ENCODE measurements at regions not wholly inside any gene's neighbourhood (a gene's known extent, or its start where the extent isn't known, plus 50 kb on each side); places are given as distances from the start of the nearest gene placed in this dataset.
A peak's percentile ranks its signal among the peaks of the same experiment; 100 is the strongest.

- Mint-ChIP-seq H3K36me3 (ENCODE audit: low read depth) (no peaks in the 10 kb centered on the region), H3K9me3 (no peaks in the 10 kb centered on the region), H3K4me1 (no peaks in the 10 kb centered on the region), H3K27me3 (ENCODE audit: low read depth) (no peaks in the 10 kb centered on the region), H3K27ac (ENCODE audit: unreplicated experiment) (no peak overlapping the region), H3K4me3 (no peak overlapping the region)
- DNase-seq (ENCODE audit: low read depth, low spot score) = no peak
- TF ChIP-seq CTCF (conservative IDR thresholded peaks at IDR 0.05) = no peak
Observed at GRCh38 chrX:8232406-8232805, 61.3 kb upstream of the VCX2 start.

GRCh38 chrX:8233091-8233490 is 62.0 kb upstream of the VCX2 start:
- H3K4me3 Mint-ChIP-seq = no peak overlapping the region
- no peak for DNase-seq (ENCODE audit: low read depth, low spot score)
- H3K36me3 Mint-ChIP-seq (ENCODE audit: low read depth) = no peaks in the 10 kb centered on the region
- H3K4me1 Mint-ChIP-seq = no peaks in the 10 kb centered on the region
- no peak for TF ChIP-seq CTCF (conservative IDR thresholded peaks at IDR 0.05)
- H3K9me3 Mint-ChIP-seq = no peaks in the 10 kb centered on the region
- no peaks in the 10 kb centered on the region for H3K27me3 Mint-ChIP-seq (ENCODE audit: low read depth)
- no peak overlapping the region for H3K27ac Mint-ChIP-seq (ENCODE audit: unreplicated experiment)

GRCh38 chrX:8235026-8235425 is 64.0 kb upstream of the VCX2 start:
- H3K36me3 Mint-ChIP-seq (ENCODE audit: low read depth) = no peaks in the 10 kb centered on the region
- H3K27ac Mint-ChIP-seq (ENCODE audit: unreplicated experiment) = no peak overlapping the region
- no peak overlapping the region for H3K4me3 Mint-ChIP-seq
- no peak for DNase-seq (ENCODE audit: low read depth, low spot score)
- TF ChIP-seq CTCF (conservative IDR thresholded peaks at IDR 0.05) = no peak
- H3K27me3 Mint-ChIP-seq (ENCODE audit: low read depth) = no peaks in the 10 kb centered on the region
- no peaks in the 10 kb centered on the region for H3K4me1 Mint-ChIP-seq
- H3K9me3 Mint-ChIP-seq = no peaks in the 10 kb centered on the region

GRCh38 chrX:8237718-8238117 is 66.7 kb upstream of the VCX2 start:
- Mint-ChIP-seq H3K4me3 (no peak overlapping the region), H3K36me3 (ENCODE audit: low read depth) (no peaks in the 10 kb centered on the region), H3K27ac (ENCODE audit: unreplicated experiment) (no peak overlapping the region), H3K27me3 (ENCODE audit: low read depth) (no peaks in the 10 kb centered on the region), H3K9me3 (no peaks in the 10 kb centered on the region), H3K4me1 (no peaks in the 10 kb centered on the region)
- peak; percentile 30 for TF ChIP-seq CTCF (conservative IDR thresholded peaks at IDR 0.05)
- no peak for DNase-seq (ENCODE audit: low read depth, low spot score)

GRCh38 chrX:8242431-8243020 is 71.5 kb upstream of the VCX2 start:
- no peak for DNase-seq (ENCODE audit: low read depth, low spot score)
- no peak for TF ChIP-seq CTCF (conservative IDR thresholded peaks at IDR 0.05)
- Mint-ChIP-seq H3K4me3 (no peak overlapping the region), H3K9me3 (no peaks in the 10 kb centered on the region), H3K36me3 (ENCODE audit: low read depth) (no peaks in the 10 kb centered on the region), H3K27me3 (ENCODE audit: low read depth) (peaks cover 4% of the 10 kb centered on the region), H3K4me1 (no peaks in the 10 kb centered on the region), H3K27ac (ENCODE audit: unreplicated experiment) (no peak overlapping the region)

GRCh38 chrX:8244301-8244700 is 73.2 kb upstream of the VCX2 start:
- TF ChIP-seq CTCF (conservative IDR thresholded peaks at IDR 0.05) = no peak
- no peak overlapping the region for H3K4me3 Mint-ChIP-seq
- H3K4me1 Mint-ChIP-seq = no peaks in the 10 kb centered on the region
- H3K36me3 Mint-ChIP-seq (ENCODE audit: low read depth) = no peaks in the 10 kb centered on the region
- no peak for DNase-seq (ENCODE audit: low read depth, low spot score)
- H3K27me3 Mint-ChIP-seq (ENCODE audit: low read depth) = peaks cover 4% of the 10 kb centered on the region
- H3K27ac Mint-ChIP-seq (ENCODE audit: unreplicated experiment) = no peak overlapping the region
- no peaks in the 10 kb centered on the region for H3K9me3 Mint-ChIP-seq
